ENCODE measurements at regions not wholly inside any gene's neighbourhood (a gene's known extent, or its start where the extent isn't known, plus 50 kb on each side); places are given as distances from the start of the nearest gene placed in this dataset.

- ATAC-seq (ENCODE audit: low FRiP score) (no peak), DNase-seq (no peak)
- 95 to 96% methylated on average over 4 of the region's 4 CpGs for WGBS, 2 donors
- Histone ChIP-seq H3K36me3 (ENCODE audit: control insufficient read depth in 1 of 2, insufficient read depth in 2 of 2, low read length in 1 of 2) (no peaks in the 10 kb centered on the region), H3K9me3 (ENCODE audit: control insufficient read depth, low read length) (no peaks in the 10 kb centered on the region), H3K27ac (ENCODE audit: low read depth in 1 of 2, low read length in 2 of 2) (no peak overlapping the region), H3K4me1 (ENCODE audit: control insufficient read depth in 1 of 2, insufficient read depth in 2 of 2, low read length in 2 of 2) (no peaks in the 10 kb centered on the region), H3K4me3 (ENCODE audit: low read length in 2 of 2) (no peak overlapping the region), H3K27me3 (ENCODE audit: control insufficient read depth in 1 of 2, insufficient read depth in 2 of 2, low read length in 1 of 2) (no peaks in the 10 kb centered on the region)
- intact Hi-C loops (cut with DNase I) = no loop called here
These were observed 643.8 kb upstream of the KIRREL3 start for GRCh38 chr11:127644366-127644765.

- 63 to 75% methylated on average over 5 of the region's 5 CpGs for WGBS, 2 donors
- Histone ChIP-seq H3K4me1 (ENCODE audit: control insufficient read depth in 1 of 2, insufficient read depth in 2 of 2, low read length in 2 of 2) (no peaks in the 10 kb centered on the region), H3K9me3 (ENCODE audit: control insufficient read depth, low read length) (no peaks in the 10 kb centered on the region), H3K27me3 (ENCODE audit: control insufficient read depth in 1 of 2, insufficient read depth in 2 of 2, low read length in 1 of 2) (no peaks in the 10 kb centered on the region), H3K36me3 (ENCODE audit: control insufficient read depth in 1 of 2, insufficient read depth in 2 of 2, low read length in 1 of 2) (no peaks in the 10 kb centered on the region), H3K4me3 (ENCODE audit: low read length in 2 of 2) (no peak overlapping the region), H3K27ac (ENCODE audit: low read depth in 1 of 2, low read length in 2 of 2) (no peak overlapping the region)
- intact Hi-C loops (cut with DNase I) = no loop called here
- ATAC-seq (ENCODE audit: low FRiP score) = no peak
- no peak for DNase-seq
These were observed 642.9 kb upstream of the KIRREL3 start for GRCh38 chr11:127643268-127644058.

GRCh38 chr11:127640561-127641451 lies 640.2 kb upstream of the KIRREL3 start:
- no peak overlapping the region for H3K27ac ChIP-seq (ENCODE audit: low read depth in 1 of 2, low read length in 2 of 2)
- ATAC-seq (ENCODE audit: low FRiP score) = no peak
- H3K27me3 ChIP-seq (ENCODE audit: control insufficient read depth in 1 of 2, insufficient read depth in 2 of 2, low read length in 1 of 2) = no peaks in the 10 kb centered on the region
- no peaks in the 10 kb centered on the region for H3K36me3 ChIP-seq (ENCODE audit: control insufficient read depth in 1 of 2, insufficient read depth in 2 of 2, low read length in 1 of 2)
- peaks cover 1% of the 10 kb centered on the region for H3K9me3 ChIP-seq (ENCODE audit: control insufficient read depth, low read length)
- 65 to 72% methylated on average over 1 of the region's 1 CpG for WGBS, 2 donors
- no peak overlapping the region for H3K4me3 ChIP-seq (ENCODE audit: low read length in 2 of 2)
- no peaks in the 10 kb centered on the region for H3K4me1 ChIP-seq (ENCODE audit: control insufficient read depth in 1 of 2, insufficient read depth in 2 of 2, low read length in 2 of 2)
- no peak for DNase-seq
- intact Hi-C loops (cut with DNase I) = no loop called here

GRCh38 chr11:127639916-127640315 lies 639.3 kb upstream of the KIRREL3 start:
- no peak for ATAC-seq (ENCODE audit: low FRiP score)
- Histone ChIP-seq H3K27me3 (ENCODE audit: control insufficient read depth in 1 of 2, insufficient read depth in 2 of 2, low read length in 1 of 2) (no peaks in the 10 kb centered on the region), H3K4me1 (ENCODE audit: control insufficient read depth in 1 of 2, insufficient read depth in 2 of 2, low read length in 2 of 2) (no peaks in the 10 kb centered on the region), H3K36me3 (ENCODE audit: control insufficient read depth in 1 of 2, insufficient read depth in 2 of 2, low read length in 1 of 2) (no peaks in the 10 kb centered on the region), H3K4me3 (ENCODE audit: low read length in 2 of 2) (no peak overlapping the region), H3K27ac (ENCODE audit: low read depth in 1 of 2, low read length in 2 of 2) (no peak overlapping the region), H3K9me3 (ENCODE audit: control insufficient read depth, low read length) (peaks cover 1% of the 10 kb centered on the region)
- 48 to 54% methylated on average over 2 of the region's 2 CpGs for WGBS, 2 donors
- DNase-seq = no peak
- intact Hi-C loops (cut with DNase I) = no loop called here

- Histone ChIP-seq H3K4me3 (ENCODE audit: low read length in 2 of 2) (no peak overlapping the region), H3K27ac (ENCODE audit: low read depth in 1 of 2, low read length in 2 of 2) (no peak overlapping the region), H3K27me3 (ENCODE audit: control insufficient read depth in 1 of 2, insufficient read depth in 2 of 2, low read length in 1 of 2) (no peaks in the 10 kb centered on the region), H3K9me3 (ENCODE audit: control insufficient read depth, low read length) (peaks cover 1% of the 10 kb centered on the region), H3K4me1 (ENCODE audit: control insufficient read depth in 1 of 2, insufficient read depth in 2 of 2, low read length in 2 of 2) (no peaks in the 10 kb centered on the region), H3K36me3 (ENCODE audit: control insufficient read depth in 1 of 2, insufficient read depth in 2 of 2, low read length in 1 of 2) (no peaks in the 10 kb centered on the region)
- intact Hi-C loops (cut with DNase I) = no loop called here
- ATAC-seq (ENCODE audit: low FRiP score) = no peak
- 53 to 61% methylated on average over 2 of the region's 2 CpGs for WGBS, 2 donors
- DNase-seq = no peak
These were observed 632.6 kb upstream of the KIRREL3 start for GRCh38 chr11:127632976-127633680.

GRCh38 chr11:127632546-127632945 lies 632.0 kb upstream of the KIRREL3 start:
- H3K27ac ChIP-seq (ENCODE audit: low read depth in 1 of 2, low read length in 2 of 2) = no peak overlapping the region
- peaks cover 1% of the 10 kb centered on the region for H3K9me3 ChIP-seq (ENCODE audit: control insufficient read depth, low read length)
- H3K4me3 ChIP-seq (ENCODE audit: low read length in 2 of 2) = no peak overlapping the region
- no peaks in the 10 kb centered on the region for H3K36me3 ChIP-seq (ENCODE audit: control insufficient read depth in 1 of 2, insufficient read depth in 2 of 2, low read length in 1 of 2)
- no peaks in the 10 kb centered on the region for H3K27me3 ChIP-seq (ENCODE audit: control insufficient read depth in 1 of 2, insufficient read depth in 2 of 2, low read length in 1 of 2)
- H3K4me1 ChIP-seq (ENCODE audit: control insufficient read depth in 1 of 2, insufficient read depth in 2 of 2, low read length in 2 of 2) = no peaks in the 10 kb centered on the region
- intact Hi-C loops (cut with DNase I) = no loop called here
- ATAC-seq (ENCODE audit: low FRiP score) (no peak), DNase-seq (no peak)
- WGBS, 2 donors = 86% methylated on average over 4 of the region's 4 CpGs

- Histone ChIP-seq H3K36me3 (ENCODE audit: control insufficient read depth in 1 of 2, insufficient read depth in 2 of 2, low read length in 1 of 2) (no peaks in the 10 kb centered on the region), H3K4me1 (ENCODE audit: control insufficient read depth in 1 of 2, insufficient read depth in 2 of 2, low read length in 2 of 2) (no peaks in the 10 kb centered on the region), H3K27ac (ENCODE audit: low read depth in 1 of 2, low read length in 2 of 2) (no peak overlapping the region), H3K9me3 (ENCODE audit: control insufficient read depth, low read length) (no peaks in the 10 kb centered on the region), H3K4me3 (ENCODE audit: low read length in 2 of 2) (no peak overlapping the region), H3K27me3 (ENCODE audit: control insufficient read depth in 1 of 2, insufficient read depth in 2 of 2, low read length in 1 of 2) (no peaks in the 10 kb centered on the region)
- WGBS, 2 donors = 54 to 58% methylated on average over 5 of the region's 5 CpGs
- no peak for DNase-seq
- no peak for ATAC-seq (ENCODE audit: low FRiP score)
- intact Hi-C loops (cut with DNase I) = no loop called here
These were observed 631.4 kb upstream of the KIRREL3 start for GRCh38 chr11:127631974-127632373.

- Histone ChIP-seq H3K9me3 (ENCODE audit: control insufficient read depth, low read length) (no peaks in the 10 kb centered on the region), H3K27ac (ENCODE audit: low read depth in 1 of 2, low read length in 2 of 2) (no peak overlapping the region), H3K36me3 (ENCODE audit: control insufficient read depth in 1 of 2, insufficient read depth in 2 of 2, low read length in 1 of 2) (no peaks in the 10 kb centered on the region), H3K27me3 (ENCODE audit: control insufficient read depth in 1 of 2, insufficient read depth in 2 of 2, low read length in 1 of 2) (no peaks in the 10 kb centered on the region), H3K4me3 (ENCODE audit: low read length in 2 of 2) (no peak overlapping the region), H3K4me1 (ENCODE audit: control insufficient read depth in 1 of 2, insufficient read depth in 2 of 2, low read length in 2 of 2) (no peaks in the 10 kb centered on the region)
- intact Hi-C loops (cut with DNase I) = no loop called here
- 83 to 87% methylated on average over 3 of the region's 3 CpGs for WGBS, 2 donors
- DNase-seq (no peak), ATAC-seq (ENCODE audit: low FRiP score) (no peak)
These were observed 628.6 kb upstream of the KIRREL3 start for GRCh38 chr11:127629200-127629599.
